ENCODE measurements at regions not wholly inside any gene's neighbourhood (a gene's known extent, or its start where the extent isn't known, plus 50 kb on each side); places are given as distances from the start of the nearest gene placed in this dataset.

DNA sequence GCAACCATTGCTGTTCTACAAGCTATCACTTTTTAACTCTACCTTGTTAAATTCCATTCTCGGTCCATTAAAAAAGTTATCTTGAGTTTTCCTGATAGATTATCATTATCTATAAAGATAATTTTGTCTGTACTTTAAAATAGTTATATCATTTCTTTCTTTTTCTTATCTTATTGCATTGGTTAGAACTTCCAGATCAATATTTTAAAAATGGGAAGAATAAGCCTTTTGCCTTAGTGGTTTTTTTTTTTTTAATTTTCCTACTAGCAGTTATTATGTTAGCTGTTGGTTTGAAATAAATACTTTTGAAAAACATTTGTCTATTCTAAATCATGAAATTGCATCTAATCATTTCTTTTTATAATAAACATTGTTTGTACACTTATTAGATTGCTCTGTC, 71.0 kb upstream of the ATF3 start:
- TF ChIP-seq ZNF274 (IDR thresholded peaks at IDR 0.05; ENCODE audit: low read depth, low read length), result no peak
- H3K4me3 ChIP-seq (ENCODE audit: low read length), result no peak overlapping the region

GRCh38 chr1:212539737-212540430, 68.7 kb upstream of the ATF3 start:
- TF ChIP-seq ZNF274 (IDR thresholded peaks at IDR 0.05; ENCODE audit: low read depth, low read length), result no peak
- no peak overlapping the region for H3K4me3 ChIP-seq (ENCODE audit: low read length)

DNA sequence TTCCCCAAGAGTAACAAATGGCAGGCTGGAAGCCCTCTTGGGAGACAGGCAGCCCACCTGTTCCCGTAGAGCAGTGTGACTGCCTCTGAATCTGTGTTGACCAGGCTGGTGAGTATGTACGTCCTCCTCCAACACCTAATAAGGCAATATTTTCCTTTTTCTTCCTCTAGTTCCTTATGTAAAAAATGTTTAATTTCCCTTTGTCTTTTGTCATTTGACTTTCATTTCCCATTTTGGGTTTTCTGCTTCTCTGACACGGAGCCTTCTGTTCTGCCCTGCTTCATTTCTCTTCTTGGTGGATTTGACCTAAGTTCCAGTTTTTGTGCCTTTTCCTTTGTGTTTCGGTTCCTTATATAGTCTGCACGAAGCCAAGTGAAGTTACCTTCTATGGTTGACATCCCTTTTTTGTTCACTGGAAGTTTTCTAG, 65.8 kb upstream of the ATF3 start:
- TF ChIP-seq ZNF274 (IDR thresholded peaks at IDR 0.05; ENCODE audit: low read depth, low read length), result no peak
- no peak overlapping the region for H3K4me3 ChIP-seq (ENCODE audit: low read length)

DNA sequence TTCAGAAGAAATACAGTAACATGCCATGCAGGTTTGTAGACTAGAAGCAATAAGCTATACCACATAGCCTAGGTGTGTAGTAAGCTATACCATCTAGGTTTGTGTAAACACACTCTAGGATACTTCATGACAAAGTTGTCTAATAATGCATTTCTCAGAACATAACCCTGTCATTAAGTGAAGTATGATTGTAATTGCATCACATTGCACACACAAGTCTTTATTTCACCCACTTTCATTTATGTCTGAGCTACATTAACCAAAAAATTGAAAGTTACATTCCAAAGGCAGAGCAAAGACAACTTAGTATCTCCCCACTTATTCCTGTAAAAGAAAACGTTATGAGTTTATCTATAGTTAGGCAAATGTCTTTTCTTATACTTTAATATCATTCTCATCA, 64.5 kb upstream of the ATF3 start:
- TF ChIP-seq ZNF274 (IDR thresholded peaks at IDR 0.05; ENCODE audit: low read depth, low read length), result no peak
- H3K4me3 ChIP-seq (ENCODE audit: low read length), result no peak overlapping the region

- no peak for TF ChIP-seq ZNF274 (IDR thresholded peaks at IDR 0.05; ENCODE audit: low read depth, low read length)
- no peak overlapping the region for H3K4me3 ChIP-seq (ENCODE audit: low read length)
Measured at GRCh38 chr1:212545941-212546635, 62.5 kb upstream of the ATF3 start.

GRCh38 chr1:212549503-212550017, 59.0 kb upstream of the ATF3 start:
- H3K4me3 ChIP-seq (ENCODE audit: low read length), result no peak overlapping the region
- no peak for TF ChIP-seq ZNF274 (IDR thresholded peaks at IDR 0.05; ENCODE audit: low read depth, low read length)

GRCh38 chr1:212551929-212552328, 56.6 kb upstream of the ATF3 start:
- no peak for TF ChIP-seq ZNF274 (IDR thresholded peaks at IDR 0.05; ENCODE audit: low read depth, low read length)
- H3K4me3 ChIP-seq (ENCODE audit: low read length), result no peak overlapping the region

- no peak overlapping the region for H3K4me3 ChIP-seq (ENCODE audit: low read length)
- TF ChIP-seq ZNF274 (IDR thresholded peaks at IDR 0.05; ENCODE audit: low read depth, low read length), result no peak
Measured at GRCh38 chr1:212553676-212554075, 54.9 kb upstream of the ATF3 start.

GRCh38 chr1:212554401-212554800, 54.2 kb upstream of the ATF3 start:
- no peak overlapping the region for H3K4me3 ChIP-seq (ENCODE audit: low read length)
- no peak for TF ChIP-seq ZNF274 (IDR thresholded peaks at IDR 0.05; ENCODE audit: low read depth, low read length)

- H3K4me3 ChIP-seq (ENCODE audit: low read length), result no peak overlapping the region
- TF ChIP-seq ZNF274 (IDR thresholded peaks at IDR 0.05; ENCODE audit: low read depth, low read length), result no peak
Measured at GRCh38 chr1:212555426-212555825, 53.1 kb upstream of the ATF3 start.

GRCh38 chr1:212556822-212557549, 51.6 kb upstream of the ATF3 start:
- TF ChIP-seq ZNF274 (IDR thresholded peaks at IDR 0.05; ENCODE audit: low read depth, low read length), result no peak
- no peak overlapping the region for H3K4me3 ChIP-seq (ENCODE audit: low read length)

GRCh38 chr1:212557739-212558692, 50.5 kb upstream of the ATF3 start:
- H3K4me3 ChIP-seq (ENCODE audit: low read length), result peak overlapping the region; percentile 74; the same call in 1 of the 2 replicates

DNA sequence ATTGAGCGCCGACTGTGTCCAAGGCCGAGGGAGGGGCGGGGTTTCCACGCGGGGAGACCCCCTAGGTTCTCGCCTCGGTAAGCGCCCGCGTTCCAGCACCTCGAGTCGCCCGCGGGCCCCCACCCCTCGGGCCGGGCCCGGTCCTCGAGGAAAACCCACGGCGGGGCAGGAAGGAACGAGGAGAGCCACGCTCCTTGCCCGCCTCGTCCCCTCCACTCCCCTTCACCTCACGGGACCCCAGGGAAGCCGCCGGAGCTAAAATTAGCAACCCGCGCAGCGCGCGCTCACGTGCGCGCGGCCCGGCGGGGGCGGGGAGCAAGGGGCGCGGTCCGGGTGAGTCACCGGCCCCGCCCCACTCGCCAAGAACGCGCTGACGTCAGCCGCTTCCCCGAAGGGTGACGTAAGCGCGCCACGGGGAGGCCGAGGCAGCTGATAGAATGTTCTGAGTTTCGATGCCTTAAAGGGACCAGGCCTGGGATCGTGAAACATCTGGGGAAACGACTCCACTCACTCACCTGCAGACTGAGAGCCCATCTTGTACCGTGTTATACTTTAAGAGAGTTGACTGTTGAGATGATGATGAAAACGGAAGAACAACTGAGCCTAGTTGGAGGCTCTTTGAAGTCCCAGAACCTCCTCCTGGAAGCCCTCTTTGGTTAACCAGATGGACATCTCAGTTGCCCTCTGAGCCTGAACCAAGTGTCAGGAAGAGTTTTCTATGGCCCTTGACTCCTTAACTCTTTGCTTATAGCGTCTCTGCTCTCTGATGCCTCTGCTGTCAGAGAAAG, 49.7 kb upstream of the ATF3 start:
- TF ChIP-seq ZNF274 (IDR thresholded peaks at IDR 0.05; ENCODE audit: low read depth, low read length), result no peak
- H3K4me3 ChIP-seq (ENCODE audit: low read length), result peak overlapping the region; percentile 74; the same call in 1 of the 2 replicates

More at GRCh38 chr1:212557739-212558692, 50.5 kb upstream of the ATF3 start:
- no peak for TF ChIP-seq ZNF274 (IDR thresholded peaks at IDR 0.05; ENCODE audit: low read depth, low read length)

Measured in GM08714 (cell line).